GM04504 (cell line): ENCODE measurements at regions not wholly inside any gene's neighbourhood (a gene's known extent, or its start where the extent isn't known, plus 50 kb on each side); places are given as distances from the start of the nearest gene placed in this dataset.

ENCODE experiments used
- DNase-seq: peaks from one replicate; pipeline ENCODE4 v3.0.0-alpha.2; 2012; ENCODE audit warnings: low read depth

DNA sequence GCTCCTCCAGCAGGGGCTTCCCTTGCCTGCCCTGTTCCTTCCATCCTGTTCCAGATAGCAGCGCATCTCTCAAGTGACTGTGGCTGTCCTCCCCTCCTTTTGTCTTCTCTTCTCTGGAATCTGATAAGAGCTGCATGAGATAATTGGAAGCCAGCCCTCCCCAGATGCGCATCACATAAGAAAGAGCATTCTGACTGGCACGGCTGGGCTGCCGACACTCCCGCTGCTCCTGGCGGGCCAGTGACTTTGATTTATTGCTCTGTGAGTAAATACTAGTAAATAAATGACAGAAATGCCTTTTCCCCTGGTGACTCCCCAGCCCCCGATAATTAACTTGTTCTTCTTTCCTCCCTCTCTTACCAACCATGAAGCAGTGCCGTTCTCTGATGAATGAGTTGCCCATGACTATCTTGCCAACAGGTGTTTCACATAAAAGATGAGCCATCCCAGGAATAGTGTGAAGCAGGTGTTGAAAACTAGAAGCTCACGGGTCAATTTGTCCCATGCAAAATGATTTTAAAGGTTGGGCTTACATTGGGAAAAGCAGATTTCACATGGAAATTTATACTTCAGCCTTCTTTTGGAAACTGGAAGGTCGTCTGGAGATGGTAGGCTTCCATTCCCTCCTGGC, 212.3 kb downstream of the ERCC6L2 start:
- no peak for DNase-seq

GRCh38 chr9:96086936-96087571, 211.6 kb downstream of the ERCC6L2 start:
- no peak for DNase-seq

GRCh38 chr9:96085491-96086143, 210.1 kb downstream of the ERCC6L2 start:
- no peak for DNase-seq

GRCh38 chr9:96084331-96084734, 208.8 kb downstream of the ERCC6L2 start:
- no peak for DNase-seq

DNA sequence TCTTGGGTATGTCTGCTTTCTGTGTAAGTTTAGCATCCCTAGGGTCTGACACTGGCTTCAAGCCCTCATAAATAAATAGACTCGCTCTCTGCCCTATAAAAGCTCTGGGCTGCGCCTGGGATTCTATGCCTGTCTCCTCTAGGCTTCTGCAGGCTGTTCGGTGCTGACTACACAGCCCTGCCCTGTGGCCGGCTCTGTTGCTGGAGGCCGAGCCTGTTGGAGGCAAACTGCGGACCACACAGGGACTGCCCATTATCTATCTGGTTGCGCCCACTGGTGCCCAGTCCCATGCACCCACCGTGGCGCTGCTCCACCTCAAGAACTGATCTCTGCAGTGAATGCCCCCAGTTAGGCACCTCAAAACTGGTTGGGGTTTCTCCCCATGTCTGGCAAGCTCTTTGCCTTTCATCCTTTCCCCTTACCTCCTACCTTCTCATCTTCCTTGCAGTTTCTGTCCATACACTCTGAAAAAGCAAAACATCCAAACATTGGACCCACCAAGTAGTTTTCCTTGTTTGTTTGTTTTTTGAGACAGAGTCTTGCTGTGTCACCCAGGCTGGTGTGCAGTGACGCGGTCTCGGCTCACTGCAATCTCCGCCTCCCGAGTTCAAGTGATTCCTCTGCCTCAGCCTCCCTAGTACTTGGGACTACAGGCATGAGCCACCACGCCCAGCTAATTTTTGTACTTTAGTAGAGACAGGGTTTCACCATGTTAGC, 207.2 kb downstream of the ERCC6L2 start:
- no peak for DNase-seq

- DNase-seq = no peak
Measured at GRCh38 chr9:96080364-96080763, 204.9 kb downstream of the ERCC6L2 start.

DNA sequence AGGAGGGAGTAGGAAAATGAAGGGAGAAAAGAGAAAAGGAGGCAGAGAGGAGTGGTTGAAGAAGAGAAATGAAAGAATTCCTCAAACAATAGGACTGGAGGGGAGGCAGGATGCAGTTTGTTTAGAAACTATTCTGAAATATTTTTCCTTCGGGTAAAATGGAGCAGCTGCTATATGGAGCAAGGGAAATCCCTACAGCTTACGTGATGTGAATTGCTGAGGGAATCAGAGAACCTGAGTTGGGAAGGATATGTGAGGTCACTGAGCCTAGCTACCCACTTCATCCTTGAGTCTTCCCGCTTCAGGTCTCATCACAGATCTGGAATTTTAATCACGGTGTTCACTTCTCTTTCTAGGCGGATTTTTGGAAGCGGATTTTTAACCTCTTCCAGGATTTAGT, 204.3 kb downstream of the ERCC6L2 start:
- no peak for DNase-seq

DNA sequence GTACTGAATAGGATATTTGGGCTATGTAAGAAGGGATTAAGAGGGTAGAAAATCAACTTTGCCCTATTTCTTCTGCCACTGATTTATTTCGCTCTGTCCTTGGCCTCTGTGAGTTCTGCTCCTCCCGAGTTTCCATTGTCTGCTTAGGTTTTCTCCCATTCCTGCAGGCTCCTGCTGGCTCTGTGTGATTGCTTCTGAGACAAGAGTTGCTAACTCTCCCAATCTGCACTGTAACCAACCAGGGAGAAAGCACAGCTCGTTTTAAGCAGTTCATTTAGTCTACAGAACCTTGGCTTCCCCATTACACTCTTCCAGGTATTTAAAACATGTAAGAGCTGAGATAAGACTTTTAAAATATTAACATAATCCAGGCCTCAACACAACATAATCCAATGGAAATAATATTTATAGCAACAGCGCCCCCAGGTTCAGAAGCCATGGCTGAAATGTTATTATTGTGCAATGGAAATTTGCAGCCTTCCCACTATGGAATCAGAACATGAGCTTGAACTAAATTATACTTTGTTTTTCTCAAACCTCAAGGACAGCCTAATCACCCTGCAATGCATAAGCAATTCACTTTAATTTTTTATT, 203.5 kb downstream of the ERCC6L2 start:
- DNase-seq = no peak

DNA sequence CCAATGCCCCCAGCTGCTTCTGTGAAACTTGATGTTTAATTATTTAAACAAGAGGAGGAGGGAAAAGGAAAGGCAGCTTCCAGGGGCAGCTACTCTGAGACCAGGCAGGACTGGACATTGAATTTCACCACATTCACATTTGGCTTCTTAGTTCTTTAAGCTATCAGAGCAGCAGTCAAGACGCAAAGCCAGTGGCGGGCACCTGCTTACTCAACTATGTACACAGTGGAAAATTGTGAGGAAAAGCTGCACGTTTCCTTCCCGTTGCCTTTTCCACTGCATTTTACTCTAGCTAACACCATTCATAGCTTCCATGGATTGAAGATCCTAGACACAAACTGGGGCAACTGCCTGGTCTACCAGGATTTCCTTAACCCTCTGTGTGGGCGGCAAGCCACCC, 200.3 kb downstream of the ERCC6L2 start:
- DNase-seq = no peak

DNA sequence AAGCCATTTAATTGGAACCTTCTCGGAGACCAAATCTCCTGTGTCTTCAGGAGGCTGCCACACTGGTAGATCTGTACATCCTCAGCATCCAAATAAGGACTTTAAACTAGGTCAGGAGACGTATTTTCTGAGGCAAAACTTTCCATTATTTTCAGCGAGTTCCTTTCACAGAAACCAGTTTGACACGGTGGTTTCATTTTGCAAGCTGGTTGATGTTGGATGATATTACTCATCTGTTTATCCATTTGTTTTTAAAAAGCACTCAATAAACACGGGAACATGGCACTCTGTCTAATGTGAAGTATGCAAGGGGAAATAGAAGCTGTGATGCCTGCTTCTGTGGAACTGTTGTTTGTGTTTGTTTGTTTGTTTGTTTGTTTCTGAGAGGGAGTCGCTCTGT, 199.6 kb downstream of the ERCC6L2 start:
- no peak for DNase-seq

DNA sequence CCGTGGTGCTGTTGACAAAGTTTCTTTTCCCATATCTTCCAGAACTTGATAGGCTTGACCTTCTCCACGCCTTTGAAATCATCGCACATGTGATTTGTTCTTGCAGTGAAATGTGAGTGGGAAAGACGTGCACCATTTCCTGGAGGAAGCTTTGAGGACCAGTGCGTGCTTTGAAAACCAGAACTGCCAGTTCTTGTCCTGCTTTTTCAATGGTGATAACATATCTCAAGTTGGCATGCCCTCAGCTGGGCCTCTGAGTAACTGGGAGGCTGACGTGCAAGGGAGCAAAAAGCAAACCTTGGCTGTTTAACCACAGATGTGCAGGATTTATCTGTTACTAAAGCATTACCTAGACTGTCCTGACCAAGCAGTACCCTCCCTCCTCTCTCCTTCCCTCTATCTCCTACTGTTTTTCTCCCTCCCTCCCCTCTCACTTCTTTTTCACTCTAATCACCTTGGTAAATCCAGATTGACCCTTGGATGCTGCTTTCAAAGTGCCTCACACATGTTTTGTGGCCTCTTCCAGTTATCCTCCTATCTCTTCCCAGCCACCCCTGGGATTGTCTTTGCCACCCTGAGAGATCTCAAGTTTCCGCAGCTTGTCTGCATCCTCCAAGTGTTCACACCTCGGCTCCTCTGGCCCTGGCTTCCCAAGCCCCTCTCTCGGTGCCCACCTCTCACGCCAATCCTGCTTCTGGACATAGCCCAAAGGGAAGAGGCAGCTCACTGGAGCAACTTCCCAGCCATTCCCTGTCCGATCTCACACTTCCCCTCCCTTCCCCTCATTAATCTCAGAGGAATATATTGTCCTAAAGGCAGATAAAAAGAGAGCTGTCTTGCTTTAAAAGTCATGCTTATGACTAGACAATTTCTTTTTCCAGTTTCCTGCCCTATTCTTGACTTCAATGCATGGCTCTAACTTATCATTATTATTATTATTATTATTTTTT, 198.3 kb downstream of the ERCC6L2 start:
- DNase-seq = no peak

- no peak for DNase-seq
Measured at GRCh38 chr9:96072930-96073329, 197.4 kb downstream of the ERCC6L2 start.

- DNase-seq = no peak
Measured at GRCh38 chr9:96071815-96072124, 196.3 kb downstream of the ERCC6L2 start.

GRCh38 chr9:96071076-96071814, 195.8 kb downstream of the ERCC6L2 start:
- DNase-seq = peak; percentile 5

- no peak for DNase-seq
Measured at GRCh38 chr9:96069629-96070220, 194.2 kb downstream of the ERCC6L2 start.

GRCh38 chr9:96068511-96068910, 193.0 kb downstream of the ERCC6L2 start:
- no peak for DNase-seq

GRCh38 chr9:96067600-96067999, 192.1 kb downstream of the ERCC6L2 start:
- DNase-seq = no peak

GRCh38 chr9:96067004-96067403, 191.5 kb downstream of the ERCC6L2 start:
- DNase-seq = no peak

DNA sequence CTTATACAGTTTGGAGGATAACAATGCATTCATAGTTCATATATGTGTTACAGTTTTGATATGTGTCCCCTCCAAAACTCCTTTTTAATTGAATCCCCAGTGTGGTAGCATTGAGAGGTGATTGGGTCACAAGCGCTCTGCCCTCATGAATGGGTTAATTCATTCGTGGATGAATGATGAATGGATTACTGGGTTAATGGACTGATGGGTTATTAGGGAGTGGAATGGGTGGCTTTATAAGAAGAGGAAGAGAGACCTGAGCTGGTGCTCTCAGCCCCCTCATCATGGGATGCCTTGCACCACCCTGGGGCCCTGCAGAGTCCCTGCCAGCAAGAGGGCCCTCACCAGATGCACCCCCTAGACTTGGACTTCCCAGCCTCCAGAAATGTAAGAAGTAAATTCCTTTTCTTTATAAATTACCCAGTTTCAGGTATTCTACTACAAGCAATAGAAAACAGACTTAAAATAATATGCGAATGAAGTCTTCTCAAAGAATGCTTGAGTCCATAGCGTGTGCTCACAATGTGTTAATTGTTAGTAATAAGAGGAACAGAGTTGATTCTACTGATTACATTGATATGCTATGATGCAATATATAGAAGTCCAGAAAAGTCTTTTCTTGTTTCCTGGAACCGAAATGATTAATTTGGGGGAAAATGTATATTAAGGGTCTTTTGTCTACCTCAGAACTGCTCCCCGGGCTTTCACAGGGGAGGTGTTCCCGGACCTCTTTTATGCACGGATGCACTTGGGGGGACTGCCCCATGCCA, 190.2 kb downstream of the ERCC6L2 start:
- no peak for DNase-seq
